Natural killer cell (primary cell): ENCODE measurements at regions not wholly inside any gene's neighbourhood (a gene's known extent, or its start where the extent isn't known, plus 50 kb on each side); places are given as distances from the start of the nearest gene placed in this dataset.

Experiments used
- ATAC-seq, 3 donors: fragments of 150-1000 bp in 2 of 3; fragments of 200-7000 bp in 1 of 3; cut with Tn5 transposase; 1 replicate in 1 of 3; 2 replicates in 2 of 3; pipeline ENCODE4 v1.10.0; 2021; ENCODE audit warnings: mild to moderate bottlenecking in 2 of 3, moderate library complexity in 2 of 3
- DNase-seq, 2 donors: peaks; one replicate each; pipeline versions ENCODE4 v3.0.0 to v3.0.0-alpha.2; 2013 to 2021; ENCODE audit warnings: mixed read lengths in 1 of 2
- H3K27ac ChIP-seq: one replicate; pipeline ENCODE4 v1.5.1; 2013; ENCODE audit warnings: mild to moderate bottlenecking, low read length
- H3K27me3 ChIP-seq: one replicate; pipeline ENCODE4 v1.6.1; 2013; ENCODE audit warnings: low read length; ENCODE audit not compliant: control insufficient read depth, insufficient read depth
- H3K36me3 ChIP-seq: one replicate; pipeline ENCODE4 v1.6.1; 2013; ENCODE audit warnings: low read length; ENCODE audit not compliant: control insufficient read depth, insufficient read depth
- H3K4me1 ChIP-seq: one replicate; pipeline ENCODE4 v1.6.1; 2013; ENCODE audit warnings: low read length; ENCODE audit not compliant: control insufficient read depth, insufficient read depth
- H3K4me3 ChIP-seq: one replicate; pipeline ENCODE4 v1.5.1; 2013; ENCODE audit warnings: low read length
- H3K9me3 ChIP-seq: one replicate; pipeline ENCODE4 v1.6.1; 2013; ENCODE audit warnings: low read length; ENCODE audit not compliant: control insufficient read depth, insufficient read depth
- H3K27ac Mint-ChIP-seq, 2 donors: one replicate each; pipeline ENCODE4 v1.8.0; 2022; ENCODE audit warnings: mild to moderate bottlenecking in 2 of 2, mixed read lengths in 2 of 2, moderate library complexity in 1 of 2
- H3K27me3 Mint-ChIP-seq, 2 donors: one replicate each; pipeline ENCODE4 v1.8.0; 2022; ENCODE audit warnings: low read depth in 2 of 2, mixed read lengths in 2 of 2
- H3K36me3 Mint-ChIP-seq: one replicate; pipeline ENCODE4 v1.8.0; 2022; ENCODE audit warnings: mixed read lengths
- H3K4me1 Mint-ChIP-seq, 2 donors: one replicate each; pipeline ENCODE4 v1.8.0; 2022; ENCODE audit warnings: mixed read lengths in 2 of 2
- H3K4me3 Mint-ChIP-seq: one replicate; pipeline ENCODE4 v1.8.0; 2022; ENCODE audit warnings: mild to moderate bottlenecking, moderate library complexity, mixed read lengths
- H3K9me3 Mint-ChIP-seq, 2 donors: one replicate each; pipeline ENCODE4 v1.8.0; 2022; ENCODE audit warnings: mixed read lengths in 2 of 2
- WGBS: methylation state at CpG from one replicate; pipeline ENCODE4 v1.1.7; 2013; ENCODE audit warnings: missing lambda C conversion rate; ENCODE audit not compliant: insufficient coverage; 5-methylcytosine and 5-hydroxymethylcytosine counted together
- intact Hi-C: fragments of 100-400 bp; cut with micrococcal nuclease; formaldehyde crosslinking; loops from one replicate; pipeline ENCODE4 v1.14.2; 2022
- TF ChIP-seq, protein P1 (sequence below): fragments of 200-600 bp; IDR thresholded peaks from one replicate; pipeline ENCODE4 v1.8.0; 2022; ENCODE audit warnings: antibody characterized with exemption

DNA sequence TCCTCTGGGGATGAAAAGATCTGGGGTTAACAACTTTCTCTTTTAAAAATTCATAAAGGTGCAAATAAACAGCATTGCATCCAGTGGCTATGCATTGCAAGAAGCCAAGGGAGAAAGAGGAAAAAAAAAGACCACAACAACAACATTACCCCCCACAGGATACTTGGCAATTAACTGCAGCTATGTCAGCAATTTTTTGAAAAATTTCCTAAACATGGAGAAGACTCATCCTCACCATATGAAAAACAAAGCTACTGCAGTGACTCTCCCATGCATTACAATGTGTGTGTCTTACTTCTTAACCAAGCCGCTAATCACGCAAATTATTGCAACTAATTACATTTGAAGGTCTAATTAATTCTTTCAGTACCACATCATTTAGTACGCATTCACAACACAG lies 309.8 kb upstream of the ZNF507 start:
- WGBS, result 94% methylated on average over 3 of the region's 3 CpGs
- peaks cover 9 to 31% of the 10 kb centered on the region in 2 donors for H3K27me3 Mint-ChIP-seq
- Histone ChIP-seq H3K27ac (no peak overlapping the region), H3K36me3 (no peaks in the 10 kb centered on the region), H3K4me1 (no peaks in the 10 kb centered on the region), H3K27me3 (no peaks in the 10 kb centered on the region), H3K9me3 (no peaks in the 10 kb centered on the region), H3K4me3 (no peak overlapping the region)
- H3K36me3 Mint-ChIP-seq, result no peaks in the 10 kb centered on the region
- intact Hi-C loops, result no loop called here
- H3K27ac Mint-ChIP-seq, result no peak overlapping the region
- no peak for ATAC-seq
- DNase-seq, result no peak
- H3K4me3 Mint-ChIP-seq, result no peak overlapping the region
- H3K4me1 Mint-ChIP-seq, result no peaks in the 10 kb centered on the region
- H3K9me3 Mint-ChIP-seq, result no peaks in the 10 kb centered on the region
- TF ChIP-seq, protein P1, sequence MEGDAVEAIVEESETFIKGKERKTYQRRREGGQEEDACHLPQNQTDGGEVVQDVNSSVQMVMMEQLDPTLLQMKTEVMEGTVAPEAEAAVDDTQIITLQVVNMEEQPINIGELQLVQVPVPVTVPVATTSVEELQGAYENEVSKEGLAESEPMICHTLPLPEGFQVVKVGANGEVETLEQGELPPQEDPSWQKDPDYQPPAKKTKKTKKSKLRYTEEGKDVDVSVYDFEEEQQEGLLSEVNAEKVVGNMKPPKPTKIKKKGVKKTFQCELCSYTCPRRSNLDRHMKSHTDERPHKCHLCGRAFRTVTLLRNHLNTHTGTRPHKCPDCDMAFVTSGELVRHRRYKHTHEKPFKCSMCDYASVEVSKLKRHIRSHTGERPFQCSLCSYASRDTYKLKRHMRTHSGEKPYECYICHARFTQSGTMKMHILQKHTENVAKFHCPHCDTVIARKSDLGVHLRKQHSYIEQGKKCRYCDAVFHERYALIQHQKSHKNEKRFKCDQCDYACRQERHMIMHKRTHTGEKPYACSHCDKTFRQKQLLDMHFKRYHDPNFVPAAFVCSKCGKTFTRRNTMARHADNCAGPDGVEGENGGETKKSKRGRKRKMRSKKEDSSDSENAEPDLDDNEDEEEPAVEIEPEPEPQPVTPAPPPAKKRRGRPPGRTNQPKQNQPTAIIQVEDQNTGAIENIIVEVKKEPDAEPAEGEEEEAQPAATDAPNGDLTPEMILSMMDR, result no peak

DNA sequence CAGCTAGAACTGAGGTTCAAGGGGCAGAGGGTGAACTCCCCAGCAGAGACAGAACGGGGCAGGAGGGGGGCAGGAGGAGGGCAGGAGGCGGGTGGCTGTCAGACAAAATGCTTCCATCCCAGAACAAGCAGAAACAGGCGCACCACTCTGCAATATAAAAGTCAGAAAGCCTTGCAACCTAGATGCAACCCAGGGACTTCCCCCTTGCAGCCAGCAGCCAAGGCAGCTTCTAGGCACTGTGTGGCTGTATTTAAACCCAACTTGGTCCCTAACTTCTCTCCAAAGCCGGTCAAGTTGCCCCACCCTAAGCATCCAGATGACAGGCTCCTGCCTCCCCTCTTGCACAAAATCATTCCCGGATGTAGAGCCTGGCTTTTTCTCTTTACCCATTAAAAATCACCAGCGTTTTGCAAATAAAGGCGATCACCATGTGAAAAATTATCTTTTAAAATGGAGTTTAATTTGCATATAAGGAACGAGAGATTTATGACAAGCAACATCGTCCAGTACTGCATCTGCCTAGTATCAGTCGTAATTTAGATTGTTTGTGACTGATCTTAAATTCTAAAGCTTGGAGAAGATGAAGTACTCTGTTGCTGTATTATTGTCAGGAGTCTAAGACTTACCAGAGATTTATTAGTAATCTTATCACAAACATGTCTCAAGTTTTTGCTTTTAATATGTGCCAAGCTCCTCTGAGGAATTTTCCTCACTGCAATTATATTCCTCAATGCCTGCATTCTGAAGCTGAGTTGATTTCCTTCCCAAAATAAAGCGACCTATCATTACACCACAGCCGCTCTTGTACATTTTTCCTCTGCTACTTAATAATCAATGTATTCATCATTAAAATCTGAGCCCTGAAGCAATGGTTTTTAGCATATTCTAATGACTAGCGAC lies 307.1 kb upstream of the ZNF507 start:
- Histone ChIP-seq H3K9me3 (no peaks in the 10 kb centered on the region), H3K27me3 (no peaks in the 10 kb centered on the region), H3K27ac (no peak overlapping the region), H3K36me3 (no peaks in the 10 kb centered on the region), H3K4me1 (peaks cover 2% of the 10 kb centered on the region), H3K4me3 (no peak overlapping the region)
- intact Hi-C loops, result no loop called here
- TF ChIP-seq, protein P1, result no peak
- peaks cover 17 to 53% of the 10 kb centered on the region in 2 donors for H3K27me3 Mint-ChIP-seq
- 88% methylated on average over 12 of the region's 13 CpGs for WGBS
- no peak for ATAC-seq
- no peak for DNase-seq
- H3K4me3 Mint-ChIP-seq, result no peak overlapping the region
- H3K9me3 Mint-ChIP-seq, result no peaks in the 10 kb centered on the region
- H3K27ac Mint-ChIP-seq, result no peak overlapping the region
- peaks cover 5 to 10% of the 10 kb centered on the region in 2 donors for H3K4me1 Mint-ChIP-seq
- no peaks in the 10 kb centered on the region for H3K36me3 Mint-ChIP-seq

DNA sequence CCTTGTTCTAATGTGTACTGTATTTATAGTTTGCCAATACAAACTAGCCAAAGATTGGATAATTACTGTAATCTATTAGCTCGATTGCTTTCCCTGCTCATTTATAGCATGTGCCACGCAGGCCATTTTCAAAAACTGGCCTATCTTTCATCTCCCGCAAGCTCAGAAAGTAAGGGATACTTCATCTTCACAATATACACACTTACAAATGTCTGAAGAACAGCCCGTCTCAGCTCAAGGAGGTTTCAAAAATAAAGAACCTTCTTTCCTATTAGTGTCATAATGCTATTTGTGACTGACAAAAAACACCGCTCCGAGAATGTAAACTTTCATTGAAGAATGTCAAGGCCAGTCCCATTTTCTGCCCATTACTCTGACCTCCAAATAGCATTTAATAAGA lies 306.4 kb upstream of the ZNF507 start:
- ATAC-seq (no peak), DNase-seq (no peak)
- H3K27me3 Mint-ChIP-seq, result peaks cover 20 to 53% of the 10 kb centered on the region in 2 donors
- Histone ChIP-seq H3K4me1 (peaks cover 2% of the 10 kb centered on the region), H3K27me3 (peaks cover 3% of the 10 kb centered on the region), H3K36me3 (no peaks in the 10 kb centered on the region), H3K27ac (no peak overlapping the region), H3K4me3 (no peak overlapping the region), H3K9me3 (no peaks in the 10 kb centered on the region)
- no peak overlapping the region for H3K4me3 Mint-ChIP-seq
- H3K4me1 Mint-ChIP-seq, result peaks cover 5 to 10% of the 10 kb centered on the region in 2 donors
- TF ChIP-seq, protein P1, result no peak
- 83% methylated on average over 5 of the region's 6 CpGs for WGBS
- intact Hi-C loops, result no loop called here
- no peaks in the 10 kb centered on the region for H3K36me3 Mint-ChIP-seq
- H3K9me3 Mint-ChIP-seq, result no peaks in the 10 kb centered on the region
- no peak overlapping the region for H3K27ac Mint-ChIP-seq
